T-helper 2 cell treated with Interferon-gamma antibody and Interleukin-4, amounts not matched to agents 5 μg/mL and 100 μg/mL, for 36 hours (primary cell): ENCODE measurements at regions not wholly inside any gene's neighbourhood (a gene's known extent, or its start where the extent isn't known, plus 50 kb on each side); places are given as distances from the start of the nearest gene placed in this dataset.
"Not testable (repeated sequence)": the region's sequence is repeated elsewhere in the genome, so short reads cannot be mapped to it uniquely, and the experiment has no call there.

Source experiments
- DNase-seq: peaks from one replicate; pipeline ENCODE4 v3.0.0; 2021; ENCODE audit warnings: low spot score
- H3K27ac Mint-ChIP-seq: one replicate; pipeline ENCODE4 v1.8.0; 2021; ENCODE audit warnings: mild to moderate bottlenecking, mixed read lengths
- H3K27me3 Mint-ChIP-seq: one replicate; pipeline ENCODE4 v1.8.0; 2021; ENCODE audit warnings: low read depth, mixed read lengths
- H3K36me3 Mint-ChIP-seq: one replicate; pipeline ENCODE4 v1.8.0; 2021; ENCODE audit warnings: low read depth, mixed read lengths
- H3K4me1 Mint-ChIP-seq: one replicate; pipeline ENCODE4 v1.8.0; 2021; ENCODE audit warnings: low read depth, mixed read lengths
- H3K4me3 Mint-ChIP-seq: one replicate; pipeline ENCODE4 v1.8.0; 2022; ENCODE audit warnings: mild to moderate bottlenecking, moderate library complexity, mixed read lengths
- H3K9me3 Mint-ChIP-seq: one replicate; pipeline ENCODE4 v1.8.0; 2021; ENCODE audit warnings: mixed read lengths

- H3K9me3 Mint-ChIP-seq: no peaks in the 10 kb centered on the region
- H3K27ac Mint-ChIP-seq: no peak overlapping the region
- H3K36me3 Mint-ChIP-seq: no peaks in the 10 kb centered on the region
- no peak for DNase-seq
- H3K4me3 Mint-ChIP-seq: no peak overlapping the region
- H3K4me1 Mint-ChIP-seq: no peaks in the 10 kb centered on the region
- H3K27me3 Mint-ChIP-seq: peaks cover 1% of the 10 kb centered on the region
Measured at GRCh38 chr4:3636646-3637320, 104.6 kb upstream of the LRPAP1 start.

- not testable (repeated sequence) for H3K36me3 Mint-ChIP-seq, H3K4me1 Mint-ChIP-seq
Measured at GRCh38 chr4:3636020-3636419, 103.8 kb upstream of the LRPAP1 start.

GRCh38 chr4:3634894-3635820 lies 102.9 kb upstream of the LRPAP1 start:
- no peak overlapping the region for H3K4me3 Mint-ChIP-seq
- H3K9me3 Mint-ChIP-seq: no peaks in the 10 kb centered on the region
- H3K4me1 Mint-ChIP-seq: no peaks in the 10 kb centered on the region
- H3K36me3 Mint-ChIP-seq: no peaks in the 10 kb centered on the region
- peaks cover 1% of the 10 kb centered on the region for H3K27me3 Mint-ChIP-seq
- H3K27ac Mint-ChIP-seq: no peak overlapping the region
- no peak for DNase-seq

More at GRCh38 chr4:3636020-3636419, 103.8 kb upstream of the LRPAP1 start:
- not testable (repeated sequence) for H3K4me3 Mint-ChIP-seq, H3K27me3 Mint-ChIP-seq, H3K9me3 Mint-ChIP-seq, DNase-seq, H3K27ac Mint-ChIP-seq

GRCh38 chr4:3634281-3634857 lies 102.1 kb upstream of the LRPAP1 start:
- Mint-ChIP-seq H3K9me3 (no peaks in the 10 kb centered on the region), H3K27ac (no peak overlapping the region), H3K36me3 (no peaks in the 10 kb centered on the region), H3K4me3 (no peak overlapping the region), H3K27me3 (peaks cover 1% of the 10 kb centered on the region), H3K4me1 (no peaks in the 10 kb centered on the region)
- no peak for DNase-seq

- H3K9me3 Mint-ChIP-seq, H3K4me3 Mint-ChIP-seq, H3K27me3 Mint-ChIP-seq, DNase-seq, H3K27ac Mint-ChIP-seq, H3K4me1 Mint-ChIP-seq, H3K36me3 Mint-ChIP-seq: not testable (repeated sequence)
Measured at GRCh38 chr4:3633277-3633676, 101.1 kb upstream of the LRPAP1 start.

GRCh38 chr4:3632794-3633193 lies 100.6 kb upstream of the LRPAP1 start:
- not testable (repeated sequence) for H3K4me1 Mint-ChIP-seq, H3K4me3 Mint-ChIP-seq, DNase-seq, H3K27me3 Mint-ChIP-seq, H3K36me3 Mint-ChIP-seq, H3K9me3 Mint-ChIP-seq, H3K27ac Mint-ChIP-seq

GRCh38 chr4:3631544-3632266 lies 99.5 kb upstream of the LRPAP1 start:
- H3K36me3 Mint-ChIP-seq, H3K27me3 Mint-ChIP-seq, H3K9me3 Mint-ChIP-seq, H3K4me3 Mint-ChIP-seq, DNase-seq, H3K4me1 Mint-ChIP-seq, H3K27ac Mint-ChIP-seq: not testable (repeated sequence)

GRCh38 chr4:3630598-3631543 lies 98.6 kb upstream of the LRPAP1 start:
- no peak for DNase-seq
- Mint-ChIP-seq H3K27ac (no peak overlapping the region), H3K36me3 (no peaks in the 10 kb centered on the region), H3K4me3 (no peak overlapping the region), H3K4me1 (no peaks in the 10 kb centered on the region), H3K27me3 (no peaks in the 10 kb centered on the region), H3K9me3 (no peaks in the 10 kb centered on the region)

- H3K27me3 Mint-ChIP-seq: no peaks in the 10 kb centered on the region
- H3K4me3 Mint-ChIP-seq: no peak overlapping the region
- DNase-seq: no peak
- no peaks in the 10 kb centered on the region for H3K36me3 Mint-ChIP-seq
- H3K4me1 Mint-ChIP-seq: no peaks in the 10 kb centered on the region
- no peak overlapping the region for H3K27ac Mint-ChIP-seq
- H3K9me3 Mint-ChIP-seq: no peaks in the 10 kb centered on the region
Measured at GRCh38 chr4:3630136-3630597, 97.9 kb upstream of the LRPAP1 start.

GRCh38 chr4:3629665-3630064 lies 97.4 kb upstream of the LRPAP1 start:
- no peaks in the 10 kb centered on the region for H3K36me3 Mint-ChIP-seq

GRCh38 chr4:3629176-3629575 lies 97.0 kb upstream of the LRPAP1 start:
- H3K36me3 Mint-ChIP-seq, DNase-seq, H3K4me3 Mint-ChIP-seq, H3K27ac Mint-ChIP-seq, H3K4me1 Mint-ChIP-seq, H3K9me3 Mint-ChIP-seq, H3K27me3 Mint-ChIP-seq: not testable (repeated sequence)

More at GRCh38 chr4:3629665-3630064, 97.4 kb upstream of the LRPAP1 start:
- Mint-ChIP-seq H3K27me3 (peaks cover 3% of the 10 kb centered on the region), H3K9me3 (no peaks in the 10 kb centered on the region), H3K4me3 (no peak overlapping the region), H3K4me1 (no peaks in the 10 kb centered on the region), H3K27ac (no peak overlapping the region)
- no peak for DNase-seq

- Mint-ChIP-seq H3K9me3 (no peaks in the 10 kb centered on the region), H3K4me3 (no peak overlapping the region), H3K4me1 (no peaks in the 10 kb centered on the region), H3K36me3 (no peaks in the 10 kb centered on the region), H3K27me3 (peaks cover 3% of the 10 kb centered on the region), H3K27ac (no peak overlapping the region)
- DNase-seq: no peak
Measured at GRCh38 chr4:3628868-3629175, 96.6 kb upstream of the LRPAP1 start.
